Activated CD4-positive, alpha-beta T cell treated with anti-CD3 and anti-CD28 coated beads, Interleukin-2, amount 10 ng/mL, durations not matched to agents 24 days and 14 days (primary cell): ENCODE measurements at regions not wholly inside any gene's neighbourhood (a gene's known extent, or its start where the extent isn't known, plus 50 kb on each side); places are given as distances from the start of the nearest gene placed in this dataset.
"Not testable (repeated sequence)": the region's sequence is repeated elsewhere in the genome, so short reads cannot be mapped to it uniquely, and the experiment has no call there.

Experiments used
- DNase-seq: peaks from one replicate; pipeline ENCODE4 v3.0.0; 2022
- H3K27ac Mint-ChIP-seq: one replicate; pipeline ENCODE4 v1.8.0; 2022; ENCODE audit warnings: mild to moderate bottlenecking, mixed read lengths
- H3K27me3 Mint-ChIP-seq: one replicate; pipeline ENCODE4 v1.8.0; 2022; ENCODE audit warnings: mixed read lengths
- H3K36me3 Mint-ChIP-seq: one replicate; pipeline ENCODE4 v1.8.0; 2022; ENCODE audit warnings: low read depth, mild to moderate bottlenecking, mixed read lengths
- H3K4me1 Mint-ChIP-seq: one replicate; pipeline ENCODE4 v1.8.0; 2021; ENCODE audit warnings: mixed read lengths
- H3K4me3 Mint-ChIP-seq: one replicate; pipeline ENCODE4 v1.8.0; 2022; ENCODE audit warnings: mild to moderate bottlenecking, moderate library complexity, mixed read lengths
- H3K9me3 Mint-ChIP-seq: one replicate; pipeline ENCODE4 v1.8.0; 2021; ENCODE audit warnings: mixed read lengths
- intact Hi-C: fragments of 100-400 bp; cut with micrococcal nuclease; formaldehyde crosslinking; loops from one replicate; pipeline ENCODE4 v1.15.1; 2023

GRCh38 chr9:67470739-67471138 is 388.0 kb upstream of the ANKRD20A1 start:
- H3K27me3 Mint-ChIP-seq, H3K36me3 Mint-ChIP-seq, H3K4me1 Mint-ChIP-seq, intact Hi-C loops, DNase-seq, H3K27ac Mint-ChIP-seq, H3K9me3 Mint-ChIP-seq, H3K4me3 Mint-ChIP-seq: not testable (repeated sequence)

GRCh38 chr9:67468326-67468725 is 390.4 kb upstream of the ANKRD20A1 start:
- H3K4me1 Mint-ChIP-seq, intact Hi-C loops, H3K4me3 Mint-ChIP-seq: not testable (repeated sequence)

GRCh38 chr9:67461796-67462757 is 396.7 kb upstream of the ANKRD20A1 start:
- DNase-seq, H3K36me3 Mint-ChIP-seq, H3K9me3 Mint-ChIP-seq, intact Hi-C loops, H3K27me3 Mint-ChIP-seq, H3K4me3 Mint-ChIP-seq, H3K27ac Mint-ChIP-seq, H3K4me1 Mint-ChIP-seq: not testable (repeated sequence)

More at GRCh38 chr9:67468326-67468725, 390.4 kb upstream of the ANKRD20A1 start:
- not testable (repeated sequence) for H3K9me3 Mint-ChIP-seq, H3K27me3 Mint-ChIP-seq, H3K27ac Mint-ChIP-seq, DNase-seq, H3K36me3 Mint-ChIP-seq

GRCh38 chr9:67452941-67453340 is 405.8 kb upstream of the ANKRD20A1 start:
- DNase-seq, intact Hi-C loops, H3K27ac Mint-ChIP-seq, H3K36me3 Mint-ChIP-seq, H3K27me3 Mint-ChIP-seq, H3K9me3 Mint-ChIP-seq, H3K4me1 Mint-ChIP-seq, H3K4me3 Mint-ChIP-seq: not testable (repeated sequence)

GRCh38 chr9:67442313-67442712 is 416.4 kb upstream of the ANKRD20A1 start:
- H3K4me1 Mint-ChIP-seq, H3K36me3 Mint-ChIP-seq, intact Hi-C loops, H3K9me3 Mint-ChIP-seq, H3K27ac Mint-ChIP-seq, H3K27me3 Mint-ChIP-seq, DNase-seq, H3K4me3 Mint-ChIP-seq: not testable (repeated sequence)

GRCh38 chr9:67437011-67437410 is 421.7 kb upstream of the ANKRD20A1 start:
- H3K27ac Mint-ChIP-seq, H3K36me3 Mint-ChIP-seq, DNase-seq, H3K4me3 Mint-ChIP-seq, H3K27me3 Mint-ChIP-seq, H3K4me1 Mint-ChIP-seq, intact Hi-C loops, H3K9me3 Mint-ChIP-seq: not testable (repeated sequence)

- H3K27me3 Mint-ChIP-seq, intact Hi-C loops, H3K4me3 Mint-ChIP-seq, H3K27ac Mint-ChIP-seq, DNase-seq, H3K9me3 Mint-ChIP-seq, H3K4me1 Mint-ChIP-seq, H3K36me3 Mint-ChIP-seq: not testable (repeated sequence)
Measured at GRCh38 chr9:67424881-67425280, 432.5 kb upstream of the SPATA31A3 start.

GRCh38 chr9:67423049-67423728 is 430.8 kb upstream of the SPATA31A3 start:
- not testable (repeated sequence) for H3K36me3 Mint-ChIP-seq

GRCh38 chr9:67418496-67419079 is 426.2 kb upstream of the SPATA31A3 start:
- H3K27me3 Mint-ChIP-seq, H3K27ac Mint-ChIP-seq, H3K4me1 Mint-ChIP-seq, intact Hi-C loops, H3K4me3 Mint-ChIP-seq, H3K9me3 Mint-ChIP-seq, DNase-seq, H3K36me3 Mint-ChIP-seq: not testable (repeated sequence)

More at GRCh38 chr9:67423049-67423728, 430.8 kb upstream of the SPATA31A3 start:
- H3K27me3 Mint-ChIP-seq, intact Hi-C loops, H3K27ac Mint-ChIP-seq, H3K9me3 Mint-ChIP-seq, H3K4me1 Mint-ChIP-seq, DNase-seq, H3K4me3 Mint-ChIP-seq: not testable (repeated sequence)

- intact Hi-C loops, H3K9me3 Mint-ChIP-seq, DNase-seq, H3K4me3 Mint-ChIP-seq, H3K4me1 Mint-ChIP-seq, H3K27me3 Mint-ChIP-seq, H3K36me3 Mint-ChIP-seq, H3K27ac Mint-ChIP-seq: not testable (repeated sequence)
Measured at GRCh38 chr9:67417341-67417983, 425.1 kb upstream of the SPATA31A3 start.

GRCh38 chr9:67416639-67417038 is 424.3 kb upstream of the SPATA31A3 start:
- H3K4me3 Mint-ChIP-seq, H3K27ac Mint-ChIP-seq, H3K9me3 Mint-ChIP-seq, intact Hi-C loops, H3K4me1 Mint-ChIP-seq, DNase-seq, H3K36me3 Mint-ChIP-seq, H3K27me3 Mint-ChIP-seq: not testable (repeated sequence)

GRCh38 chr9:67410606-67411220 is 418.4 kb upstream of the SPATA31A3 start:
- H3K4me1 Mint-ChIP-seq, H3K27ac Mint-ChIP-seq, H3K36me3 Mint-ChIP-seq, intact Hi-C loops, H3K27me3 Mint-ChIP-seq, H3K4me3 Mint-ChIP-seq, DNase-seq, H3K9me3 Mint-ChIP-seq: not testable (repeated sequence)

- H3K27me3 Mint-ChIP-seq, H3K9me3 Mint-ChIP-seq, DNase-seq, intact Hi-C loops, H3K36me3 Mint-ChIP-seq, H3K4me3 Mint-ChIP-seq, H3K4me1 Mint-ChIP-seq, H3K27ac Mint-ChIP-seq: not testable (repeated sequence)
Measured at GRCh38 chr9:67403739-67404138, 411.4 kb upstream of the SPATA31A3 start.
